Right forelimb (tissue), 1 donor: ENCODE measurements at regions not wholly inside any gene's neighbourhood (a gene's known extent, or its start where the extent isn't known, plus 50 kb on each side); places are given as distances from the start of the nearest gene placed in this dataset.
"Not testable (repeated sequence)": the region's sequence is repeated elsewhere in the genome, so short reads cannot be mapped to it uniquely, and the experiment has no call there.

Experiments used
- DNase-seq: peaks from one replicate; pipeline ENCODE4 v3.0.0-alpha.2; 2018

- DNase-seq: no peak
These were observed 386.9 kb upstream of the PROX1 start for GRCh38 chr1:213600879-213601278.

- DNase-seq: not testable (repeated sequence)
These were observed 386.1 kb upstream of the PROX1 start for GRCh38 chr1:213601705-213602104.

- no peak for DNase-seq
These were observed 384.8 kb upstream of the PROX1 start for GRCh38 chr1:213602796-213603486.

- DNase-seq: no peak
These were observed 383.3 kb upstream of the PROX1 start for GRCh38 chr1:213604477-213604876.

- DNase-seq: no peak
These were observed 382.0 kb upstream of the PROX1 start for GRCh38 chr1:213605732-213606131.

GRCh38 chr1:213606252-213606820, 381.4 kb upstream of the PROX1 start:
- DNase-seq: no peak

- no peak for DNase-seq
These were observed 374.2 kb upstream of the PROX1 start for GRCh38 chr1:213613549-213613948.

- DNase-seq: no peak
These were observed 372.4 kb upstream of the PROX1 start for GRCh38 chr1:213615226-213615916.

- no peak for DNase-seq
These were observed 370.6 kb upstream of the PROX1 start for GRCh38 chr1:213617133-213617532.

- no peak for DNase-seq
These were observed 369.7 kb upstream of the PROX1 start for GRCh38 chr1:213618094-213618493.

- no peak for DNase-seq
These were observed 368.7 kb upstream of the PROX1 start for GRCh38 chr1:213619026-213619425.

- no peak for DNase-seq
These were observed 366.7 kb upstream of the PROX1 start for GRCh38 chr1:213621077-213621476.

- no peak for DNase-seq
These were observed 365.3 kb upstream of the PROX1 start for GRCh38 chr1:213622365-213623063.

GRCh38 chr1:213623064-213623581, 364.6 kb upstream of the PROX1 start:
- DNase-seq: no peak

GRCh38 chr1:213623862-213624261, 363.9 kb upstream of the PROX1 start:
- DNase-seq: no peak

GRCh38 chr1:213636778-213637177, 351.0 kb upstream of the PROX1 start:
- not testable (repeated sequence) for DNase-seq

GRCh38 chr1:213641312-213641711, 346.5 kb upstream of the PROX1 start:
- no peak for DNase-seq

GRCh38 chr1:213643360-213643759, 344.4 kb upstream of the PROX1 start:
- no peak for DNase-seq

GRCh38 chr1:213647864-213648650, 339.7 kb upstream of the PROX1 start:
- no peak for DNase-seq

GRCh38 chr1:213649373-213649772, 338.4 kb upstream of the PROX1 start:
- DNase-seq: no peak

GRCh38 chr1:213650603-213651002, 337.2 kb upstream of the PROX1 start:
- DNase-seq: no peak

- DNase-seq: no peak
These were observed 336.7 kb upstream of the PROX1 start for GRCh38 chr1:213651077-213651476.

GRCh38 chr1:213652109-213652508, 335.7 kb upstream of the PROX1 start:
- no peak for DNase-seq
